HG03103 (cell line): ENCODE measurements at regions not wholly inside any gene's neighbourhood (a gene's known extent, or its start where the extent isn't known, plus 50 kb on each side); places are given as distances from the start of the nearest gene placed in this dataset.
A peak's percentile ranks its signal among the peaks of the same experiment; 100 is the strongest.

ENCODE experiments used
- ATAC-seq: cut with Tn5 transposase; IDR thresholded peaks from one replicate; pipeline ENCODE4 v1.9.1; 2021; ENCODE audit warnings: low read depth; ENCODE audit not compliant: unreplicated experiment

DNA sequence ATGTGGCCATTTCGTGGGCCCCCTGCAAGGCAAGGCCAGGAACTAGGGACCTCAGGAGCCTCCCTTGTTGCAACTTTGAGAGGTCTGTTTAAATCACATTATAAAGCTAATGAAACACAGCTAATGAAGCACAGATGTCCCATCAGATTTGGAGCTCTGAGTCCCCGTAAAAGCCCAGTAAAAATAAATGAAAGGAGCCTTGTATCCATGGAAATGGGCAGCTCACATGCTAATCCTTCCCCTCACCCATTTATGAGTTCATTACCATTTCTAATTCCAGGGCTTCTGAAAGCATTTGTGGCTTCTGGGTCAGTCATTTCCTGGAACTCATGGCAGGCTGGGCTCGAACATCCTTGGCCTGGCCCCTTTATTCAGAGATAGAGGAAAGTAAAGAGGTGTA, 274.8 kb downstream of the SS18 start:
- no peak for ATAC-seq

- peak; percentile 73 for ATAC-seq
These were observed 275.5 kb downstream of the SS18 start for GRCh38 chr18:25814841-25815458.

DNA sequence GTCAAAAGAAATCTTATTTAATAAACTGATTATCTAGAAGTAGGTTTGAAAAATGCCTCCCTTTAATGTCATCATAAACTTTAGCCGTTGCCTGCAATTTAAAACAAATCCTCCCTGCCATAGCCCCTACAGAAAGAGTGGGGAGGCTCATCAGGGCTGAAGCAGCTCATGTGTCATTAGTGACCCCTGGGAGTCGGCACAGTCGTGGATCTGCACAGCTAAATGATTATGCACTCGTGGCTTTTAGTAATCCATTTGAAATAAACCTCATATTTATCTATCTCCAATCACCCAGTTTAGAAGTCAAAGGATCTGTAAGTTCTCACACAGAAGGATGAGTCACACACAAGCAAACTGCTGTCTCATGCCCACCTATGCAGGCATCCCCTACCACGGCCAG, 277.3 kb downstream of the SS18 start:
- ATAC-seq = no peak

DNA sequence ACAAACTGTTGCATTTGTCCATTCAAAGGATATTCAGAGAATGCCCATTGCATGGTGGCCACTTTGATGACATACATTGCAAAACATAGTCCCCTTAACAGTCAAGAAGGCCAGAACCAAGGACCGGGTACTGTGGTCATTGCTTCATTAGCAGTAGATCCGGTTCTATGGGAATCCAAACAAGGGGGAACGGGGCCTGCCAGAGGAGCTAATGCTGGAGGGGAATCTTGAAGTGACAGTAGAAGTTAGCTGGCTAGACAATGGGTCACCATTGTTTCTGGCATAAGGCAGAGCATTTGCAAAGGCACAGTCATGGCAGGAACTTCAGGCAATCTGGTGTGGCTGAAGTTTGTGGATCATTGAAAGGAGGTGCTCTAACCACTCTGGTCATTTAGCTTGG, 279.7 kb downstream of the SS18 start:
- ATAC-seq = no peak

- no peak for ATAC-seq
These were observed 284.5 kb downstream of the SS18 start for GRCh38 chr18:25805939-25806338.

GRCh38 chr18:25805323-25805722, 285.1 kb downstream of the SS18 start:
- no peak for ATAC-seq

DNA sequence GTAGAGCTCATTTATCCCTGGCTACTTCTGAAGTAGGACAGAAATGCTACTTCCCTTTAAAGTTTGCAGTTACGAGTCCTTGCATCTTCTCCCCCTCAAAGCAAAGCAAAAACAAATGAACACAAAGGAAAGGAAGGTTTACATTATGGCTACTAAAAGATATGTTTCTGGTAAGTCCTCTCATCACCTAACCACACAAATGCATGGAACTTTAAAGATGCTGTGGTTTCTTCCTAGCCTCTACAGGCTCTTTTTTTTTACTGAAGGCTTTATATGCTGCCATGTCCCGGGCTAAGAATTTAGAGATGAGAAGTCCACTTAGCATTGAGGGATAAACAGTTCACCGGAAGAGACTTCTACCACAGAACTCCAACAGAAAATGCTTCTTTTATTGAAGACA, 291.2 kb downstream of the SS18 start:
- ATAC-seq = no peak

GRCh38 chr18:25798046-25798445, 292.4 kb downstream of the SS18 start:
- ATAC-seq = no peak

DNA sequence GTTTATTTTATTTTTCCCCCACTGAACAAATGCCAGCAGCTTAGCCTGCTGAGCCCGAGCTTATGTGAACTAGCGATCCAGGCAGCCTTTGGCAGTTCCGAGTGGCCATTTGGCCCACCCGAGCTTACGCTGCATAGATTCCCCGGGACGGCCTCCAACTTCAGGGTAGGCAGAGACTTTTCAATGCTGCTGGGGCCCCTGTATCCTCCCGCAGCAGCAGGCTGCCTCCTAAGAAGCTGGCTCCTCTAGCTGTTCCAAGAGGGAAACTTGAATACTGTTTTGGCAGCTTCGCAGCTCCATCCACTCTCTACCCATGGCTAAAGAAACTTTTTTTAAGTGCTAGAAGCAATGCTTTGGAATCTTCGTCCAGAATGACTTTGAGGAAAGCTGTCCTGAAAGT, 295.2 kb downstream of the SS18 start:
- no peak for ATAC-seq

GRCh38 chr18:25787276-25787675, 303.1 kb downstream of the SS18 start:
- ATAC-seq = no peak

GRCh38 chr18:25786758-25787157, 303.7 kb downstream of the SS18 start:
- ATAC-seq = no peak

- ATAC-seq = no peak
These were observed 310.3 kb downstream of the SS18 start for GRCh38 chr18:25780105-25780504.

GRCh38 chr18:25771796-25772195, 318.6 kb downstream of the SS18 start:
- no peak for ATAC-seq

DNA sequence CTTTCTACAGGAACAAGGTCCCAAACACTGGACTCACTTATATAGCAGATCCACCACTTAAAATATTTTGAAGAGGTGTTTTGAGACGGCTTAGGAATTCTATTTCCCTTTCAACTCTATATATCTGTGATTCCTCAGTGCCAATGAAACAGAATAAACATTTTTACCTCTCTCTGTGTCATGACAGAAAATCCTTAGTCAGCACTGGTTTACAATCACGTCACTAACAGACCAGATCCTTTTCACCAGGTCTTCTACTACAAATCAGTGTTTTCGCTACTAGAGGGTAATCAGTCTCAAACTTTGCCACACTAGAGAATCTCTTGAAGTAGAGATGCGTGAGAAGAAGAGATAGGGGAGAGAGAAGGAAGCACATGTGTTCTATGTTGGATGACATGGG, 325.6 kb downstream of the SS18 start:
- no peak for ATAC-seq

- no peak for ATAC-seq
These were observed 331.3 kb downstream of the SS18 start for GRCh38 chr18:25759111-25759510.

- ATAC-seq = no peak
These were observed 346.7 kb downstream of the SS18 start for GRCh38 chr18:25743646-25744151.

DNA sequence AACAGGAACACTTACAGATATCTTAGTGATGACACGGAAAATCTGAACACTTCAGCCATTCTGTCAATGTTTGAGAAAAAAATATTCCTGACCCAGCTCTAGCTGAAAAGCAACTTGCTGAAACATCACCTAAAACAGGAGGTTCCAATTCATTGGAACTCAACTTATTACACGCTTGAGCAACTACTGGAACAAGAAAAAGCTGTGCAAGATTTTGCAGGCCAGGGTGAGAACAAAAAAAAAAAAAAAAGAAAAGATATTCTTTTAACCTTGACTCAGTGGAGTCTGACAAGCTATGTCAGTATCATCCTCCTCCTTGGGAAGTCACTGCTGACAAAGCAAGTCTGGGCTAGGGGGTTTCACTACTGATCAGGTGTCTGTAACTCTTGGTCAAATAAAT, 351.0 kb downstream of the SS18 start:
- ATAC-seq = no peak

DNA sequence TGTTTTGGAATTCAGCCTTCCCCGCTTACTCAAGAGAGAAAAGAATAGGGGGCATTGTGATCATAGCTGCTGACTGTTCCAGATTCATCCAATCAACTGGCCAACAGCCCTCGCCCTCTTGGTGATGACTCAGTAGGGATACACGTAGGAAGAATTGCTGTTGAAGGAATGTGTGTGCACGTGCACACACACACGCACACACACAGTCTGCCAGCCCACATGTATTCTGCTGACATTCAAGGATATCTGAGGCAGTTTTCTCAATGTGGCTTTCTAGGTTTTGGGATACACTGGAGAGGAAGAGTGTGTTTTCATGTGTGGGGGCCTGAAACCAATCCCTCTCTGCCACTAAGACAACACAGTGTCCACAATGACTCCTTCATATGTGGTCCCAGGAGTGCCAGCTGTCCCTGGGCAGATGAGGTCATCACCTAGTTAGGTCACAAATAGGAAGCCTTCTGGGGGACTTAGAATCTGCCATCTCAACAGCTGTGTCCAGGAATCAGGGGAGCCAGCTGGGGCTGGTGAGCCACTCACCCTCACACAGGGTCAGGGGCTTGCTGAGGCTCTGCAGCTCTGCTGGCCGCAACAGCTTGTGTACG, 352.6 kb downstream of the SS18 start:
- no peak for ATAC-seq

DNA sequence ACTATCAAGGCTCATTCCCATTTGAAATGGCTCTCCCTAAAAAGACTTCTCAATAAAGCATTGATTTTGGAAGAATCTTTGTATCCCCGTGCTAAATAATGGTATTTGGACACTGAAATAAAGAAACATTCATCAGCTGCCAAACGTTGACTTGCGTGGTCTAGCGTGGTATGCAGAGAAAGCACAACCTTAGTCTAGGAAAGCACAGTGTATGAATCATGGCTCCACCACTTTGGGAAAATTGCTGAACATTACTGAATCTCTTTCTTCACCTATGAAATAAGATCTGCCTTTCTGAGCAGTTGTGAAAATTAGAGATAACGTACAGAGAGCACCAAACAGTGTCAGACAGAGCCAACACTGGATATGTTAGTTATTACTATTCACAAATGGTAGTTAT, 353.9 kb downstream of the SS18 start:
- ATAC-seq = no peak

GRCh38 chr18:25735459-25735858, 355.0 kb downstream of the SS18 start:
- ATAC-seq = no peak

DNA sequence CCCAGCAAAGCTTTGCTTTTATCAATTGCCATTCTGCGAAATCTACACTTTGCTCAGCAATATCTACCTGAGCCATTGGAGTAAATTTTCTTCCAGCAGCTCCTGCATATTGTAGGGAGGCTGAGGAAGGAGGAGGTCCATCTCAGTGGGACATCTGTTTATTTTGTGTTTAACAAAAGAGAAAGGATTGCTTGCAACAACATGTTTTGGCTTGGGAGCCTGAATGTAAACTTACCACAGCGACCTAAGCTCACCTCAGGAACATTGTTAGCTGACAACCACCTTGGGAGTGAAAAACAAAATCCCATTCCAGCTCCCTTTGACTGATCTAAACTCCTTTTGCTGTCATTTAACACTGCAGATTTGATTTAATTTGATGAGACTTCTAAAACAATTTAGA, 356.1 kb downstream of the SS18 start:
- no peak for ATAC-seq

DNA sequence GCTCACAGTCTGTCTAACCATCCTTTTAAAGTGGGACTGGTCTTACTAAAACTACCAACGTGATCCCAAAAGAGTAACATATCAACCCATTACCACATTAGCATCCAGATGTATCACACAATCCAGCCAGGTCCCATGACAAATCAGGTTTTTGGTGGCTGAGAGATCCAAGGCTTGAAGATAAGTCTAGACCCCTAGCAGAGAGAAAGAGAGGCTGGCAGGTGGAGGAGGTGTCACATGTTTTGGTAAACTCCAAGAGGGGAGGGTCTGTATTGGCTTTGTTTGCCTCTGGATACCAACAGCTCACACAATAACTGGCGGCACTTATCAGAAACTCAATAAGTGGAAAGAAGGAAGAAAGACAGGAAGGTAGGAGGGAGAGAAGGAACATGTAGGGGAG, 357.6 kb downstream of the SS18 start:
- ATAC-seq = no peak

GRCh38 chr18:25729072-25729471, 361.3 kb downstream of the SS18 start:
- ATAC-seq = no peak
